ENCODE measurements at regions not wholly inside any gene's neighbourhood (a gene's known extent, or its start where the extent isn't known, plus 50 kb on each side); places are given as distances from the start of the nearest gene placed in this dataset.

GRCh38 chr3:194843556-194843955 is 157.9 kb downstream of the FAM43A start:
- no peak for TF ChIP-seq CTCF (IDR thresholded peaks at IDR 0.05)
- no peak for TF ChIP-seq POLR2AphosphoS5 (IDR thresholded peaks at IDR 0.05; ENCODE audit: low read depth, low read length)
- TF ChIP-seq REST (IDR thresholded peaks at IDR 0.05; ENCODE audit: insufficient read depth in 1 of 2, low read depth in 2 of 2, low read length in 1 of 2), result no peak
- TF ChIP-seq SIN3A (IDR thresholded peaks at IDR 0.05; ENCODE audit: borderline replicate concordance, insufficient read depth, low read depth, low read length), result no peak

Measured in Panc1 (cell line).